GM19455 (cell line): ENCODE measurements at regions not wholly inside any gene's neighbourhood (a gene's known extent, or its start where the extent isn't known, plus 50 kb on each side); places are given as distances from the start of the nearest gene placed in this dataset.
"Not testable (repeated sequence)": the region's sequence is repeated elsewhere in the genome, so short reads cannot be mapped to it uniquely, and the experiment has no call there.

Source experiments
- ATAC-seq: cut with Tn5 transposase; IDR thresholded peaks from one replicate; pipeline ENCODE4 v1.9.1; 2021; ENCODE audit not compliant: unreplicated experiment

DNA sequence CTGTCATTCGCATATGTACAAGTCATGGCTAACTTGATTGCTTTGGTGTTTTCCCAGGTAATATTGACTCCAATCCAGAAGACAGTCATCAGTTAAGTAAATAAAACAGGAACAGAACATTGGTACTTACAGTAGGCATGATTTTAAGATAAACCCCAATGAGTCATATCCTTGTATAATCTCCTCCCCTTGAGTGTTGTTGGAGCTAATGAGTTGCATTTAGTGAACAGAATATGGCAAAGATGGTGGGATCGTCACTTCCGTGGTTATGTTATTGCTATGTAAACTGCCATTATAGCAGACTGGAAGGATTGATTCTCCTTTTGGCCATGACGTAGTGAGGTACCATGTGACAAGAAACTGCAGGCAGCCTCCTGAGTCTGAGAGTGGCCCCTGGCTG, 102.2 kb downstream of the TMX1 start:
- no peak for ATAC-seq

DNA sequence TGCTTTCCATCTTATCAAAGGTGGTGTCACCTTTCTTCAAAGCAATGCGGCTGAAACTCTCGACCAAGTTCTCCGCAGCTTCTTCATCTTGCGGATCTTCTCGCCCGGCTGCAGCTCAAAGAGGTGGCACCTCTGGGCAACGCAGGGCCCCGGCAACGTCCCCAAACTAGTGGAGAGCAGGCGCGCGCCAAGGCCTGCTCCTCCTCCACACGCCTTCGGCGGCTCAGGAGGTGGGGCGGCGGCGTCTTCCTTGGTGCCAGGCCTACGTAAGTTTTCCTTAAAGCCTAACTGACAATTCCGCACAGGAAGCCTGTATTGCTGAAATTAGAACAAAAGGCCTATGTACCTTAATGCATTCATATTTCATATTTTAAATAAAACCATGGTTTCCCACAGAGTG, 112.0 kb downstream of the TMX1 start:
- no peak for ATAC-seq

DNA sequence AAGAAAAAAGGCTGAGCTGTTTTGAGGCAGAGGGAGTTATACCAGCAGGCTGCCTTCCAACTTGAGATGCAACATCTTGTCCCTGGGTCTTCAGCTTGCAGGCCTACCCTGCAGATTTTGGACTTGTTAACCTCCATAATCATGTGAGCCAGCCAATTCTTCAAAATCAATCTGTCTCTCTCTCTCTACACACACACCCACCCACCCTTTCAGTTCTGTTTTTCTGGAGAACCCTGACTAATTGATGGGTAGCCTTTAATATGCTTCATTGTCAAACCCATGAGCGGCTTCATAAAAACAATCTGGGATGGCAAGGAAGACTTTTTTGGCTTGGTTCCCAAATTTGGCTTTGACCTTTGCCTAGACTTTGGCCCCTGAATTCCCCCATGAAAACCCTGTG, 113.9 kb downstream of the TMX1 start:
- no peak for ATAC-seq

DNA sequence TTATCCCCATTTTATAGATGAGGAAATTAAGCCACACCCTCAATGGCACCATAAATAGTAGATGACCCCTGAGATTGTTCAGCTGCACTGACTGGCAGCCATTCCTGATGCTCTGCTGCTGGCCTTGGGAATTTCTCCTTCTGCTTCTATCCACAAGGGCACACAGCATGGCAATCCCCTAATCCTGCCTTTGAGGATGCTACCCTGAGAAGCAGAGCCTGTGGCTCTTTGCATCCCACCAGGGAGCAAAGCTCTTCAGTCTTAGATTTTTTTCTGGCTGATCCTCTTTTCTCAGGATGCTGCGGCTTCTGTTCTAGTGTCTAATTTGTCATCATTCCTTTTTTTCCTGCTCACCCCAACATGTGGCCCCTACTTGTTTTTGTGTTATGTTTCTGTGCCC, 114.8 kb downstream of the TMX1 start:
- no peak for ATAC-seq

DNA sequence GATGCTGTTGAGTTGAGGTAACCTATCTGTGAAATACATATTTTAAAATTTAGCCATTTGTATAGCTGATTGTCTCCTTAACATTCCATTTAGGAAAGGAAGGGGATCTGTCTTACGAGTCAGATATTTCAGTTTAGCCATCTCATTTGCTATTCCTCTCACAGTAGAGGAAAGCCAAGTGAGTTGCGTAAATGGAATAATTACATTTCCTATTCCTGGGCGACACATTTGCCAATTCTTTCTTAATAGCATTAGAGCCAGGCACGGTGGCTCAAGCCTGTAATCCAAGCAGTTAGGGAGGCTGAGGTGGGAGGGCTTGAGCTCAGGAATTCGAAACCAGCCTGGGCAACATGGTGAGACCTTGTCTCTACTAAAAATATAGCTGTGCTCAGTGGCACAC, 116.3 kb downstream of the TMX1 start:
- ATAC-seq = no peak

DNA sequence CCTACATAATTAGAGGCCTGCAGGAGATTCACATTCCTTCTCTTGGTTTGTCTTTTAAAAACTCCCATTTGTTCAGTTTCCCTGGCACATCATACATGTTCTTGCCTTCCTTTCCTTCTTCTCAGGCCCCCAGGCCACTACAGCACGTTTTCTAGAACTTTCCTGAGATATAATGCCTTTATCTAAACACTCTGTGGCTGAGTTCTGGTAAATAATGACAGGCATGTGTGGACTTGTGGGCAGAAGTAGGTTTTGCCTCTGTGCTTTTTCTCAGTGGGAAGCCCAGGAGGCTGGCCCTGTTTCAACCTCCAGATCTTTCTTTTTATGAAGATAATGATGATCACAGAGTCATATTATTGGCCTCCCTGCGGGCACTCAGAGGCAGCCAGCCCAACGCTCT, 117.2 kb downstream of the TMX1 start:
- no peak for ATAC-seq

DNA sequence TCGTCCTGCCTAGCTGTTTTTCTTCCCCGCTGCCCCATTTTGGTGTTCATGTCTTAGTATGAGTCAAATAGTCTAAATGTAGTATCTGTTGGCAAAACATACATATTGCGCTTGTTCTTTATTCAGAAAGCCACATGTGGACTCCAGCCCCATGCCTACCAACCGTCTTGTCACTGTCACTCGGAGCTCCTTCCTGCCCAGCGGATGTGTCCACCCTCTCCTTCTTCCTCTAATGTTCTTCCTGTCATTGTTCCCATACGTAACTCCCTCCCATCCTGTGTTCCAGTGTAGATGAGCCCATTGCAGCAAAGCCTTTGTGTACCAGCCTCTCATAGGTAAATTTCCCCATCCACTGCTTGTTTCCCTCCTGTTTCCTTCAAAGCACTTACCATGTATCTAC, 120.5 kb downstream of the TMX1 start:
- ATAC-seq = no peak

DNA sequence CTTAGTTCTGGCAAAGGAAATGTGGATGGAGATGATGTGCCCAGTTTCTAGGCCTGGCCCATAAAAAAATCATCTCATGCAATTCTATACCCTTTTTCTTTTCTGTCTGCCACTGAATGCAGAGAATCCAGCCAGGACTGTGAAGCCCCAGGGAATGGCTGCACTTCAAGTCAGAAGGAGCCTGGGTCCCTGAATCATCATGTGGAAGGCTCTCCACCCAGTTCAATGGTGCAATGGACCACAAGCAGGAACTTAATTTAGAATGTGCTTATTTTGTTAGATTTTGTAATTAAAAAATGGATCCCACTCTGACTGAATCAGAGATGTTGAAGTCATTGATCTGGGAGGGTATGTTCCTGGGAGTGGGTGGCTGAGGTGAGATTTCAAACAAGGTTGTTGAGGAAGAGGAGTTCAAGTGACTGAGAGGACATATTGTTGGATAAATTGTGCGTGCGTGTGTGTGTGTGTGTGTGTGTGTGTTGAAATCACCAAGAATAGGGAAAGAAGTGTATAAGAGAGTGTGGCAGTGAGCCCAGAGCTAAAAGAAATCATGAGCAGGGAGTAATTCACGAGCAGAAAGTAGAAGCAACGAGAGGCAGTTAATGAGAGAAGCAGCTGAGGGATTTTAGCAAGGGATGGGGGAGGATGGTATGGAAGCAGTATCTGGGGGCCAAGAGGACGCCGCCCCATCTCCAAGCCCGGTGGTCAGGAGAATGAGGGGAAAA, 125.4 kb downstream of the TMX1 start:
- no peak for ATAC-seq

DNA sequence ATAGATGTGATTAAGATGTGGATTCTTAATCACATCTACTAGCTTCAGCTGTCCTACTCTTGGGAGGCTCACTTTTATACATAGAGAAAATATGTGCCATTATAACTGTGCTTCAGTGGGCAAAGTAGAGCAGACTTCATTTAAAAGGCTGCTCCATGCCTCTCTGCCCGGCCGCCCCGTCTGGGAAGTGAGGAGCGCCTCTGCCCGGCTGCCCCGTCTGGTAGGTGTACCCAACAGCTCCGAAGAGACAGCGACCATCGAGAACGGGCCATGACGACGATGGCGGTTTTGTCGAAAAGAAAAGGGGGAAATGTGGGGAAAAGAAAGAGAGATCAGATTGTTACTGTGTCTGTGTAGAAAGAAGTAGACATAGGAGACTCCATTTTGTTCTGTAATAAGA, 126.4 kb downstream of the TMX1 start:
- ATAC-seq = not testable (repeated sequence)

DNA sequence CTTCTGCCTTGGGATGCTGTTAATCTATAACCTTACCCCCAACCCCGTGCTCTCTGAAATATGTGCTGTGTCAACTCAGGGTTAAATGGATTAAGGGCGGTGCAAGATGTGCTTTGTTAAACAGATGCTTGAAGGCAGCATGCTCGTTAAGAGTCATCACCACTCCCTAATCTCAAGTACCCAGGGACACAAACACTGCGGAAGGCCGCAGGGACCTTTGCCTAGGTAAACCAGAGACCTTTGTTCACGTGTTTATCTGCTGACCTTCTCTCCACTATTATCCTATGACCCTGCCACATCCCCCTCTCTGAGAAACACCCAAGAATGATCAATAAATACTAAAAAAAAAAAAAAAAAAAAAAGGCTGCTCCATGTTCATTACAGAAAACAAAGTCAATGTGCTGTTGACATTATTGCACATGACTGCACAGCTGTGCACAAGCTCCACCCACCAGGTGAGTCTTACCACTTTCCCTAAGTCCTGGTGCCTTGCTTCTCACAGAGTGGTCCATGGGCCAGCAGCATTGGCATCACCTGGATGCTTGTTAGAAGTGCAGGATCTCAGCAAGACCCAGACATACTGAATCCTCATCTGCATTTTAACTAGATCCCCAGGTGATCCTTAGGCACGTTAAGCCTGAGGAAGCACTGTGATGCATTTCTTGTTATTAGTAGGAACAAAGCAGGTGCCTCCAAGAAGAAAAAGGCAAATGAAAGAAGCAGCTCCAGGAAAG, 127.0 kb downstream of the TMX1 start:
- not testable (repeated sequence) for ATAC-seq

DNA sequence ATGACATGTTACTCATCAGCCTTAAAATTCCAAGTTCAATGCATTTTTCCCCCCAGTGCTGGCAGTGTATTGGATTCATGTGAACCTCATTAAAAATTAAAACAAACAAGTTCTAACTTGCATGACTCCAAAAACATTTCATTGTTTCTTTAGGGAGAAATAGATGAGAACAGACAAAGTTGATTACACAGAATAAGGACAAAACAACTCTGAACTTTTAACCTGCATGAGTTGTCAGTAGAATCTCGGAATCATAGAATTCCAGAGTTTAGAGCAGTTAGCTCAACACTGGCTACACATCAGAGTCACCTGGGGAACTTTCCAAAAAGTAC, 127.5 kb downstream of the TMX1 start:
- no peak for ATAC-seq

DNA sequence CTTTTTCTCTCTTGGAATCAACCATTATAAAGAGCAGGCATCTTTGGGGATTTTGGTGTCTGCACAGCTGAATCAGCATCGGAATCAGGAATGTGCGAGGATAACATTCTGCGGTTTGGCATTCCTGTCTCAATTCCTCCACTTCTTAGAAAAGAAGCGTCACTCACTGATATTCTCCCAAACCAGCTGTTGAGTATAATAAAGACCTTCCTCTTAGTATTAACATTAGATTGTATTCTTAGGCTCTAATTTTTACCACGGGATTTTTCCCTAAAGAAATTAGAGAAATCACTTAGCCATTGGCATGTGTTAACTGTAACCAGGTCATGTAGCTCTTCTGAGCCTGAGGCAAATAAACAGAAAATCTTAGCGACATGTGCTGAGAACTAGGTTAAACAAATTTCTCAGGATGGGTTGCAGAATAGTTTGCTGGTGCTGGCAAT, 128.7 kb downstream of the TMX1 start:
- ATAC-seq = no peak

DNA sequence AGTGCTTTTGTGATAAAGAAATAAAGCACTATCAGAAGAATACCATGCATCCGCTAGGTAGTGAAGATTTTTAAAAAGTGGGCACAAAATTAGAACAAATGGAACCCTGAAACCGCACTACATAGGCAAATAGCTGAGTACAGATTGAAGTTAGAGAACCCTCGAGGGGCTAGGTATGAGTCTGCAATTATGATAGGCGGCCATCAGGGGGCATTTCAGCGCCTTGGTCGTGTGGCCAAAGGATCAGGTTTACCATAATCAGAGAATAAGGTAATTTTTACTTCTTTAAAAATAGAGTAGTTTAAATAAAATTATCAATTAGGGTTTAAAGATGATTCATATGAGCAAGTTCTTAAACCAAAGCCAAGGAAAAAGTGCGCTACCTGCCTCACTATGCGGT, 129.8 kb downstream of the TMX1 start:
- ATAC-seq = no peak

DNA sequence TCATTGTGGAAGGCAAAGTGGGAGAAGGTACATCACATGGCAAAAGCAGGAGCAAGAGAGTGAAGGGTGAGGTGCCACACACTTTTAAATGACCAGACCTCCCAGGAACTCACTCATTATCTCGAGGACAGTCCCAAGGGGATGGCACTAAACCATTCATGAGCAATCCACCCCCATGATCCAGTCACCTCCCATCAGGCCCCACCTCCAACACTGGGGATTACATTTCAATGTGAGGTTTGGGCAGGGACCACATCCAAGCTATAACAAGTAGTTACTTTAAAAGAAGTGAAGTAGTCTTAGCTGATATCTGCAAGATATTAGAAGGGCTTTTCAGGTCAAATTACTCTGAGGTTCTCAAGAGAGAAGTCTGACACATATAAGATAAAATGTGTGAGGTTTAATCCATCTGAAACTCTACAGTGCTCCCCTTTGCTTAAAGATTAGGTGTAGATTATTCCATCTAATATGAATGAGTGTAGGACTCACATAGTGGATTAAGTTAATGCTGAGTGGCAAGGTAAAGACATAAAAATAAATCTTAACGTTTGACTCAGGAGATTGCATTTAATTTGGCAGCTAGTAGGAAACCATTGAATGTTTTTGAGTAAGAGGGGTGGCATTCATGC, 130.8 kb downstream of the TMX1 start:
- ATAC-seq = no peak

DNA sequence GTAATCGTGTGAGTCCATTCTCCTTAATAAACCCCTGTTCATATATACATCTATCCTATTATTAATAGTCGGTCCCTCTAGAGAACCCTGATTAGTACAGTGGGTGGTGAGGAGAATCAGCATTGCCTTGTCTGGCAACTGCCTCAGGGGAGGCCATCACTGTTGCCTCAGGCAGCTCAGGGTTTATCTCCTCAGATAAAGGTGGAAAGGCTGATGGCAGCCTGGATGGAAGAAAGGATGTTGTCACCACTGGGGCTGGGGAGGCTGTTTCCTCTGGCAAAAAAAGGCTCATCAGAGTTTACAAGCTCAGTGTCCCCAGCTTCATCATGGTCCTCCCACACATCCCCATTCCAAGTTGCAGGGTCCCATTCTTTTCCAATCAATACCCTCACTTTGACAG, 137.1 kb downstream of the TMX1 start:
- ATAC-seq = not testable (repeated sequence)

DNA sequence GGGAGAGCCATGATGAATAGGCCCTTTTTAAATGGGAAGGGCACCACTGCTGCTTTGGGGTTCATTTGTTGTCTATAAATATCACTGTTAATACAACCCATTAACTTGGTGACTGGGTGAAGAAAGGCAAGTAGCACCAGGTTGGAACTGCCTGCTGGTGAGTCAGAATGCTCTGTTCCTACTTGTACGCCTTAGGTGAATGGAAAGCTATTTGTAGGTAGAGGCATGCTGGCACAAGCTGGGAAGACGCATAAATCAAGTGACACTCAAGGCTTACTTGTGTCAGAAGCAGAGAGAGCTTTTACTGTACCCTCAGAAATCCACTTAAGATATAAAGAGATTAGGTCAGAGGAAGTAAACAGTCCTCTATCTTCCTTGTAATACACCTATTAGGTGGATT, 142.5 kb downstream of the TMX1 start:
- ATAC-seq = no peak

DNA sequence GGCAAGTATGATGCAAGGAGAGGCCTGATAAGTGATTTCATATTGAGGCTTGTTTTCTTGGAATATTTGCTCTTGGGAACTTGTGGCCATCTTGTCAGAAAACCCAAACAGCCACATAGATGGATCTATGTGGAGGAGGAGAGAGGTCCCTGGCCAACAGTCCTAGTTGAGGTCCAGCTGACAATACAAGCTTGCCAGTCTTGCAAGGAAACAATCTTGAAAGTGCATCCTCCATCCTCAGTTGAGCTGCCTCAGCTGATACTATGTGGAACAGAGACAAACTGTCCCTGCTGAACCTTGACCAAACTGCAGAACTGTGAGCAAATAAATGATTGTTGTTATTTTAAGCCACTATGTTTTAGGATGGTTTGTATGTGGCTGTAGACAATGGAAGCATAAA, 146.4 kb downstream of the TMX1 start:
- no peak for ATAC-seq

DNA sequence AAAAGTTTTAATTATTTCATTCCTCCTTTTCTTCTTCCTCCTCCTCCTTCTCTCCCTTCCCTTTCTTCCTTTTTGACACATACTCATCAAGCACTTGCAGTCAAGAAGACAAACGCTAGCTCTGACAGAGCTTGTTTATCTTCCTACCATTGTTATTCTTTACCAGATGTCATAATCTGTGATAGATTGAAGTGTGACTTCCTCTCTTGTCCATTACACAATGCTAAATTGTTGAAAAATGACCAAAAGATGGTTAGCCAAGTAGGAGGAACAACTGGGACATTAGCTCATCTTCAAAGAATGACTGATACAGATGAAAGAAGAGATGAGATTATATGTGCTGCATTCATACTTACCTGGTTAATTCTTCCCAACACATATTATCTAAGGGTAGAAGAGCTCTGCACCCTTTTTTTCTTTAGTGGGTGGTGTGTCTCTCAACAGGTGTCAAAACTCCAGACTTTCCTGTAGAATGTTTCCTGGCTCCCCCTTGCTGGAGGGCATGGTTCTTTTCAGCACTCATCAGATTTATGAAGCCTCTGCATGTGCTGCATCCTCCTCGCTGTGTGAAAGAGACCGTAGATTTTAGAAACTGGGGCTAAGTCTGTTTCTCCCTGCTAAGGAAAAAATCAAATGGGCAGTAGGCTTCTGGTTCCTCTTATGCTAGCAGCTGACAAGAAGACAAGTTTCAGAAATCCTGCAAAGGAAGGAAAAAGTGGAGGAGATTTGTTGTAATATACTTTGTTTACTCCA, 147.1 kb downstream of the TMX1 start:
- no peak for ATAC-seq

DNA sequence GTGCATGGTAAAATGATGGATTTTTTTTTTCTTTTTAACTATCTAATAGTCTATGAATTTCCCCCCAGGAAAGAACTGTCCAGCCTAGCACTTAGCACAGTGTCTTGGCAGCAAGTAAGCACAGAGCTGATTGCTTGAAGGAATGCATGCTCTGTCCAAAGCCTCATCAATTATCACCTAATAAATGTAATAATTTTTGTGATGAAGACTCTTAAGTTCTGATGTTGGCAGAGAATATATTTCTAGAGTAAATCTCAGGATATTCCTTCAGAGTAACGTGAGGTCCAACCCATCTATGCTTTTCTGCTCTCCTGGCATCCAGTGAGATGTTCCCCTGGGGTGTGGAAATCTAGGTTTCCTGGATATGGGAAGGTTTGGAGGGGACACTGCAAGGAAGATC, 152.4 kb downstream of the TMX1 start:
- no peak for ATAC-seq

DNA sequence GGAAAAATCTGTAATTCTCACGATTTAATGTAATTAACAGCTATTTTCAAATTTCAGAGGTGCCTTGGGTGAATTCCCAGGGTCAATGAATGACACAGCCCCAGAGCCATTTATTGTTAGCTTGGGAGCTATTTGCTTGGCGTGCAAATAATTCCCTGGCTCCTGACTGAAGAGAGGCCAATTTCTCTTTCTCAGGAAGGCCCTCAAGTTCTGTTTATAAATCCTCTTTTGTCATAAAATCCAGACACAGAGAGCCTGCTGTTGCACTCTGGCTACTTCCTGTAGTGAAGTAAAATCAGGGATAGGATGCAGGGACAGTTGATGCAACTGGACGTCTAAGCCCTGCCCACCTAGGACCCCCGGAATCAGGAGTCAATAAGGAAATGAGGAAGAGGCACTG, 154.3 kb downstream of the TMX1 start:
- no peak for ATAC-seq

DNA sequence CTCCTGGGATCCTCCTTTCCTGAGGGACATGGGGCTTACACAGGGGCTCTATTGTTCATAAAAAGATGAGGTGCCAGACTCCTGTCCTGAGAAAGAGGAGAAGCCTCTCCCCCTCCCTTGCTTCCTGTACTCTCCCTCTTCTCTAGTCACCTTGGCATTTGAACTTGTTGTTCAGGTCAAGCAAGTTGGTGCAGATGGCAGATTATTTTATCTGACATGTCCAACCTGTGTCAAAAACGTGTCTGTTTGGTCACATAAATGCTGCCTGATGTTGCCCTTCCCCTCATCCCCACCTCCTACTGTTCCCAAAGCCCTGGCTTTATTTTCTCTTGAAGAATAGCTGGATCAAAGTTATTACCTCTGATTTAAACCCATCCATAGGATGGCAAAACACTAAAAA, 154.8 kb downstream of the TMX1 start:
- ATAC-seq = no peak

DNA sequence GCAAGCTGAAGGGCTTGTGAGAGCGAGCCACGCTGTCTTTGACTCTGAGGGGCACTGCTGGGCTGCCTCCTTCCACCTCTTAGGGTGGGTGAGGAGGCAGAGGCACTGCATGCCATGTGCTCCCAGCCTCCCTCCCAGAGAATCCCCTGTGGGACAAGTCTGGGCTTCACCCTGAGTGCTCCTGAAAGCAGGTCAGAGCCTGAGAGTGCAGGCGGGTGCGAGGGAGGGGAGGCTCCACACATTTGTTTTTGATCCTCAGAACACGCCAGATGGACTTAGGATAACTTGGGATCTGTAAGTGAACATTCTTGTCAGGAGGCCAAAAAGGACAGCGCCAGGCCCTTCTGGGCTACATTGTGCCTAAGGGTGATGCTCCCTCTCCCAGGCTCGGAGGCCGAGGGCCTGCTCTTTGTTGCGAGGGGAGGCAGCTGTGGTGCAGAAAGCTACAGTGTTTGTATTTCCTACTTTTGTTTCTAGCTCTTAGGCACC, 155.4 kb downstream of the TMX1 start:
- no peak for ATAC-seq
